AG09309 (cell line): ENCODE measurements at regions not wholly inside any gene's neighbourhood (a gene's known extent, or its start where the extent isn't known, plus 50 kb on each side); places are given as distances from the start of the nearest gene placed in this dataset.
"Not testable (repeated sequence)": the region's sequence is repeated elsewhere in the genome, so short reads cannot be mapped to it uniquely, and the experiment has no call there.

Experiments
- DNase-seq: peaks from one replicate; pipeline ENCODE4 v3.0.0-alpha.2; 2010; ENCODE audit warnings: low read depth
- H3K4me3 ChIP-seq: 2 replicates; pipeline ENCODE4 v1.5.1; 2011; ENCODE audit warnings: mild to moderate bottlenecking, low read depth, low read length, moderate library complexity; ENCODE audit not compliant: control insufficient read depth
- TF ChIP-seq, protein P1 (sequence below): IDR thresholded peaks from 2 replicates; pipeline ENCODE4 v1.5.1; 2011; ENCODE audit warnings: mild to moderate bottlenecking, low read depth, low read length, inconsistent platforms; ENCODE audit not compliant: insufficient read depth, control insufficient read depth; ENCODE audit errors: missing control alignments

DNA sequence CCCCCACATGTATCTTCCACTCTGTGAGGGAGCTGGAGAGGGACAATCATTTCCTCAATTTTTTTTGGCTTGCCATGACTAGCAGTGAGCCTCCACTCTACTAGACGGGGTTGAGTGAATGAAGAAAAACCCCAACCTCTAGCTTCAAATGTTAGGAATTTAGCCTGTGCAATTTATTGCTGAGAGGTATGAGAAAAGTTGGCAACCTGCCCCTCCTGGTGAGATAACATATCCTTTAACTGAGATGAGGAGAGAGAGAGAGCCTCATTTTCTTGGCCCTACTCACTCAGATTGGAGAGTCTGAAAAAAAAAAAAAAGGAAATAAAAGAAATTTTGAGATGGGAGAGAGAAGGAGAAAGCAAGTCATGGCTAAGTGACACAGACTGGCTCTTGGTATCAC lies 218.2 kb upstream of the CARD18 start:
- no peak for DNase-seq
- H3K4me3 ChIP-seq = no peak overlapping the region
- TF ChIP-seq, protein P1, sequence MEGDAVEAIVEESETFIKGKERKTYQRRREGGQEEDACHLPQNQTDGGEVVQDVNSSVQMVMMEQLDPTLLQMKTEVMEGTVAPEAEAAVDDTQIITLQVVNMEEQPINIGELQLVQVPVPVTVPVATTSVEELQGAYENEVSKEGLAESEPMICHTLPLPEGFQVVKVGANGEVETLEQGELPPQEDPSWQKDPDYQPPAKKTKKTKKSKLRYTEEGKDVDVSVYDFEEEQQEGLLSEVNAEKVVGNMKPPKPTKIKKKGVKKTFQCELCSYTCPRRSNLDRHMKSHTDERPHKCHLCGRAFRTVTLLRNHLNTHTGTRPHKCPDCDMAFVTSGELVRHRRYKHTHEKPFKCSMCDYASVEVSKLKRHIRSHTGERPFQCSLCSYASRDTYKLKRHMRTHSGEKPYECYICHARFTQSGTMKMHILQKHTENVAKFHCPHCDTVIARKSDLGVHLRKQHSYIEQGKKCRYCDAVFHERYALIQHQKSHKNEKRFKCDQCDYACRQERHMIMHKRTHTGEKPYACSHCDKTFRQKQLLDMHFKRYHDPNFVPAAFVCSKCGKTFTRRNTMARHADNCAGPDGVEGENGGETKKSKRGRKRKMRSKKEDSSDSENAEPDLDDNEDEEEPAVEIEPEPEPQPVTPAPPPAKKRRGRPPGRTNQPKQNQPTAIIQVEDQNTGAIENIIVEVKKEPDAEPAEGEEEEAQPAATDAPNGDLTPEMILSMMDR = no peak

DNA sequence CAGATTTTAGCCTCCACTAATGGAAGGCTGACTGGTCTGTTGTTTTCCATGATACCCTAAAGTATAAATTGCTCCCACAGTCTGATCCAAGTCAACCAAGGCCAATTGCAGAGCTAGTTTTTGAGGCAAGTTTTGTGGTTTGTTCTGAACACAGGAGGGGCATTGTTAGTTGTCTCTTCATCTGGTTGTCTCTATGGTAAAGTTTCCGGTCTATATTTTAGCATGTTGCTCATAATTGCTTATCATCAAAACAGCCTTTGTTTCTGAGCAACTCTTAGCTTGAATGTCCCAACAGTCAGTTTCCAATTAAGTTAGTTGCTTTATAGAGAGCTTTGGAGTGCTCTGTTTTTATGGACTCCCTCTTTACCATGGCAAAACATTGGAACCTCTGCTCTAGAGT lies 217.6 kb upstream of the CARD18 start:
- no peak for DNase-seq
- TF ChIP-seq, protein P1 = no peak
- H3K4me3 ChIP-seq = no peak overlapping the region

DNA sequence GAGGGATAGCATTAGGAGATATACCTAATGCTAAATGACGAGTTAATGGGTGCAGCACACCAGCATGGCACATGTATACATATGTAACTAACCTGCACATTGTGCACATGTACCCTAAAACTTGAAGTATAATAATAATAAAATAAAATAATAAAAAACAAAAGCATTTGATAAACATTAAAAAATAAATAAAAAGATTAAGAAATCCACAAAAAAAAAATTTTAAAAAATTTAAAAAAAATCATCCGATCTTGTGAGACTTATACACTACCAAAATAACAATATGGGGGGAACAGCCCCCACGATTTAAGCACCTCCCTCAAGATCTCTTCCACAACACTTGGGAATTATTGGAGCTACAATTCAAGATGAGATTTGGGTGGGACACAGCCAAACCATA lies 210.3 kb upstream of the CARD18 start:
- not testable (repeated sequence) for DNase-seq, H3K4me3 ChIP-seq

DNA sequence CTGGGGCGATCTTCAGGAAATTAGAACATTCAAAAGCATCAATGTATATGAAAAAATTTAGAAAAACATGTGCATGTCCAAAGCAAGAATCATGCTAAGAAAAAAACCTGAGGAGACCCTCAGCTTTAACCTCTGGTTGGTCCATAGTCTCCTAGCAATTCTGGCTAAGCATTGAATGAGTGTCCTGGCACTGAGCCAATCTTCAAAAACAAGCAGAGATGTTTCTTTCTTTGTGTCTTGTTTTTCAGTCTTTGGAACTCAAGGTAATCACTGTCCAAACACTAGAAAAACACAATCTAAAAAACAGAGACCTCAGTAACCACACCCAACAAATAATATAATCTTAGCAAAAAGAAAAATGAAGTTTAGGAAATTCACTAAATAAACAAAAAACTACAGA lies 205.4 kb upstream of the CARD18 start:
- TF ChIP-seq, protein P1 = no peak
- DNase-seq = no peak
- H3K4me3 ChIP-seq = no peak overlapping the region

DNA sequence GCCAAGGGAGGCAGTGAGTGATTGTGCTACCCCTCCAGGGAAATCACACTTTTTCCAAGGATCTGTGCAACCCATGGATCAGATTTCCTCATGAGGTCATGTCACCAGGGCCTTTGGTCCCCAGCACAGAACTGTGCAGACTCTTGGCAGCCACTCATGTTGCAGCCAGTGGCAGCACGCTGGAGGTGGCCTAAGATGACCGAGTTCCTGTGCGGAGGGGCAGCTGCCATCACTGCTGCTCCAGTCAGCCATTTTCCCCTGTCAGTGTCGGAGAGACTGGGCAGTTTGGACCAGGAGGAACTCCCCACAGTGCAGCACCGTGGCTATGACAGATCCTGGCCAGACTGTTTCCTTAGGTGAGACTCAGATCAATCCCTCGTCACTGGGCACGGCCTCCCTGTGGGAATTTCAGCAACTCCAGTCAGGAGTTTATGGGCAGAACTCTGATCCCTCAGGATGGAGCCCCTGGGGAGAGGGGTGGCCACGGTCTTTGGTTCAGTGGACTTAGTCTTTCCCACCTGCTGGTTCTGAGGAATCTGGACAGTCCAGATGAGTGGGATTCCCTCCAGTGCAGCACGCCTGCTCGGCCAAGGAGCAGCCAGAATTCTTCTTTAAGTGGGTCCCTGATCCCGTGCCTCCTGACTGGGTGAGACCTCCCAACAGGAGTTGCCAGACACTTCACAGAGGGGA lies 194.6 kb upstream of the CARD18 start:
- no peak for DNase-seq
- H3K4me3 ChIP-seq = no peak overlapping the region
- TF ChIP-seq, protein P1 = no peak

DNA sequence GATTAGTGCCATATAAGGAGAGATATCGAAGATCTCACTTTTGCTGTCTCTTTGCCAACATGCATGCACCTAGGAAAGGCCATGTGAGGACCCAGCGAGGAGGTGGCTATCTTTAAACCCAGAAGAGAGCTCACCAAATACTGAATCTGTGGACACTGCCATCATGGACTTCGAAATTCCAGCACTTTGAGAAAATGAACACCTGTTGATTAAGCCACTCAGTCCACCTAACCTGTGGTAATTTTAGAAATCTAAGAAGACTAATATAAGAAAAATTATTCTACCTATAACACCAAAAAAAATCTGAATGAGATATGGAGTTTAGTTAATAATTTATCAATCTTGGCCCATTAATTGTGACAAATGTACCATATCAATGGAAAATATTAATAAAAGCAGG lies 193.6 kb upstream of the CARD18 start:
- TF ChIP-seq, protein P1 = no peak
- no peak overlapping the region for H3K4me3 ChIP-seq
- no peak for DNase-seq

DNA sequence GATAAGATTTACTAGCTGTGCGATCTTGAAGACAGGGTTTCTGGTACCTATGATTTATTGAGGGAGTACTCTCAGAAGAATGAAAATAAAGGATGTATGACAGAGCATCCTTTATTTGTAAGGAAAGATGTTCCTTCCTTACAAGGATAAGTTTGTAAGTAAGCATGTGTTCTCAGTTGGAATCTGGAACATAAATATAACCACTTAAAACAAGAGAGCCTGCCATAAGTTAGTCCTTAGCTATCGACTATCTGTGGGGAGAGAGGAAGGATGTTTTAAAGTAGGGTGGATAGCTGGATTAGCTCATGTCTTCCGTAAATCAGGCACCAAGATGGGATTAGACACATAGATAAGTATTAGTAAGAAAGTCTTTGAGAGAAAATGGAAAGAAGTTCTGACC lies 192.6 kb upstream of the CARD18 start:
- no peak overlapping the region for H3K4me3 ChIP-seq
- TF ChIP-seq, protein P1 = no peak
- DNase-seq = no peak
